GM12865 (cell line): ENCODE measurements at regions not wholly inside any gene's neighbourhood (a gene's known extent, or its start where the extent isn't known, plus 50 kb on each side); places are given as distances from the start of the nearest gene placed in this dataset.

ENCODE experiments used
- DNase-seq: peaks from one replicate; pipeline ENCODE4 v3.0.0; 2010; ENCODE audit warnings: low read depth
- H3K4me3 ChIP-seq: 2 replicates; pipeline ENCODE4 v1.5.1; 2011; ENCODE audit warnings: mild to moderate bottlenecking, low read depth, low read length, control low read depth
- CTCF ChIP-seq: IDR thresholded peaks from 2 replicates; pipeline ENCODE4 v1.5.1; 2011; ENCODE audit warnings: low read length, control low read depth, low read depth, inconsistent platforms; ENCODE audit not compliant: insufficient read depth; ENCODE audit errors: missing control alignments

DNA sequence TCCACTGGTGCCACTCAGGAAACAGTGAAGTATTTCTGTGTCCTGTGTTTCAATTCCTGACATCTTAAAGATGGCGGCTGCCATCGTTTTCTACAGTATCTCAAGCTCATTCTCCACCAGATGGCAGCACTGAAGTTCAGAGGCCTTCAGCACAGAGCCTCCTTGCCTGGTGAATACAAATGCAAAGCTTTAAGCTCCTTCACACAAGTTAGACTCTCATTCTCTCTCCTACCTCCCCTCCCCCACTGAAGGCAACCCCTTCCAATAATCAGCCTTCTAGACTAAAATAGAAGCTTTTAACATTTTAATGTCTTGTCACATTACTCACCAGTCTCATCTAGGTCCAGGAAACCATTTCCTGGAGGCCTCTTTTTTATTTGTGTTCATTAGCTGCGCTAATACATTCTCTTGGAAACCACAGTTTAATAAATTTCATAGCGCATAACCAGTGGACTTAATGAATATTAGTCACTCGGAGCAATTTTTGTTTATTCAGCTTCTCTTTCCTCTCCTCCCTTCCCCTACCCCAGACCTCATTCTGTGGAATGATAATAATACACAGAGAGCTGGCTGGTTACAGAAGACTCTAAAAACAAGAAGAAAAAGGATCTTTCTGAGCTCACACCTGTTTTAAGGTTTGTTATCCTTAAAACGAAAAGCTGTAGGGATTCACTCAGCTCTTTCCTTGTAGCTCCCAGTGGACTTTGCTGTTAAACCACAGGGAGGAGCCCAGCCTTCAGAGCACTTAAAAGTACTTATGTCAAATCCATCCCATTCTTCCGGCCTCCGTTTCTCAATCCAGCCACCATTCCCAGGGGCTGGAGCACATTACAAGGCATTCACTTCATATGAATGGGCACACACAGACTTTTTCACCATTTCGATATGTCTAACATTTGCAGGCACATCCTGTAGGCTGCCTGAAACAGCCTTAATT, 384.9 kb downstream of the HLX start:
- peak; percentile 44 for TF ChIP-seq CTCF
- DNase-seq, result peak; percentile 75
- no peak overlapping the region for H3K4me3 ChIP-seq

- DNase-seq, result no peak
- TF ChIP-seq CTCF, result no peak
- no peak overlapping the region for H3K4me3 ChIP-seq
Observed at GRCh38 chr1:221264848-221265247, 385.6 kb downstream of the HLX start.

GRCh38 chr1:221268295-221268694, 389.1 kb downstream of the HLX start:
- H3K4me3 ChIP-seq, result no peak overlapping the region
- TF ChIP-seq CTCF, result no peak
- DNase-seq, result no peak

GRCh38 chr1:221271701-221272100, 392.5 kb downstream of the HLX start:
- TF ChIP-seq CTCF, result no peak
- no peak for DNase-seq

GRCh38 chr1:221272940-221273339, 393.7 kb downstream of the HLX start:
- no peak overlapping the region for H3K4me3 ChIP-seq
- no peak for TF ChIP-seq CTCF
- DNase-seq, result no peak

More at GRCh38 chr1:221271701-221272100, 392.5 kb downstream of the HLX start:
- H3K4me3 ChIP-seq, result no peak overlapping the region

GRCh38 chr1:221274373-221274772, 395.1 kb downstream of the HLX start:
- no peak for TF ChIP-seq CTCF
- DNase-seq, result no peak
- no peak overlapping the region for H3K4me3 ChIP-seq
